ENCODE measurements at regions not wholly inside any gene's neighbourhood (a gene's known extent, or its start where the extent isn't known, plus 50 kb on each side); places are given as distances from the start of the nearest gene placed in this dataset.

DNA sequence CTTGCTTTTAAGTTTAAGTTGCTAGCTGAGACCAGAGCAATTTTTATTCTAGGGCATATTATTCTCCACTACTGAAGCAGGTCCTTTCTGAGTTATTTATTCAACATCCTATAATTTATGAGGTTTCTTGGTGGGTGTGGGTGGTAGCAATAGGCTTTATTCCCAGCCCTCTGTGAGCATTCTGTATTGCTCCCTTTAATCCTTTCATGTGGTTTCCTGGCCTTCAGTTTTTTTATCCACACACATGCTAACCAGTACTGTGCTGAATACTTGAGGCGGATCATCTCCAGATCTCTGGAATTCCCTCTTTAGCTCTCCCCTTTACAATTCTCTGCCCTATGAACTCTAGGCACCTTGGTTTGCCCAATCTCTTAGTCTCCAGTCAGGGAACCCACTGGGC is 91.8 kb upstream of the GLRA1 start:
- Histone ChIP-seq H3K9ac (ENCODE audit: extremely low read depth, low read length, poor library complexity, severe bottlenecking) (no peak overlapping the region), H3K4me3 (ENCODE audit: low read length) (no peak overlapping the region), H3K4me1 (ENCODE audit: control insufficient read depth, insufficient read depth, low read length) (no peaks in the 10 kb centered on the region), H3K36me3 (ENCODE audit: control insufficient read depth, insufficient read depth, low read length) (no peaks in the 10 kb centered on the region), H3K27ac (ENCODE audit: low read depth, low read length) (peak overlapping the region; percentile 25), H3K9me3 (ENCODE audit: control insufficient read depth, low read length) (no peaks in the 10 kb centered on the region), H3K27me3 (ENCODE audit: control insufficient read depth, insufficient read depth, low read length, poor library complexity, severe bottlenecking) (no peaks in the 10 kb centered on the region)
- H3K4me1 Mint-ChIP-seq: no peaks in the 10 kb centered on the region
- no peaks in the 10 kb centered on the region for H3K36me3 Mint-ChIP-seq (ENCODE audit: low read depth)
- TF ChIP-seq, protein P1, sequence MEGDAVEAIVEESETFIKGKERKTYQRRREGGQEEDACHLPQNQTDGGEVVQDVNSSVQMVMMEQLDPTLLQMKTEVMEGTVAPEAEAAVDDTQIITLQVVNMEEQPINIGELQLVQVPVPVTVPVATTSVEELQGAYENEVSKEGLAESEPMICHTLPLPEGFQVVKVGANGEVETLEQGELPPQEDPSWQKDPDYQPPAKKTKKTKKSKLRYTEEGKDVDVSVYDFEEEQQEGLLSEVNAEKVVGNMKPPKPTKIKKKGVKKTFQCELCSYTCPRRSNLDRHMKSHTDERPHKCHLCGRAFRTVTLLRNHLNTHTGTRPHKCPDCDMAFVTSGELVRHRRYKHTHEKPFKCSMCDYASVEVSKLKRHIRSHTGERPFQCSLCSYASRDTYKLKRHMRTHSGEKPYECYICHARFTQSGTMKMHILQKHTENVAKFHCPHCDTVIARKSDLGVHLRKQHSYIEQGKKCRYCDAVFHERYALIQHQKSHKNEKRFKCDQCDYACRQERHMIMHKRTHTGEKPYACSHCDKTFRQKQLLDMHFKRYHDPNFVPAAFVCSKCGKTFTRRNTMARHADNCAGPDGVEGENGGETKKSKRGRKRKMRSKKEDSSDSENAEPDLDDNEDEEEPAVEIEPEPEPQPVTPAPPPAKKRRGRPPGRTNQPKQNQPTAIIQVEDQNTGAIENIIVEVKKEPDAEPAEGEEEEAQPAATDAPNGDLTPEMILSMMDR (conservative IDR thresholded peaks at IDR 0.05): no peak
- DNase-seq: no peak
- 86% methylated on average over 1 of the region's 1 CpG; no CpG with 5 or more reads in 1 of the 2 experiments for WGBS, 2 experiments (ENCODE audit: insufficient coverage in 1 of 2, insufficient read length in 1 of 2)
- no peak overlapping the region for H3K4me3 Mint-ChIP-seq
- peaks cover 12% of the 10 kb centered on the region for H3K9me3 Mint-ChIP-seq
- H3K27me3 Mint-ChIP-seq (ENCODE audit: insufficient read depth): peaks cover 3% of the 10 kb centered on the region
- H3K27ac Mint-ChIP-seq: no peak overlapping the region

- Histone ChIP-seq H3K27ac (ENCODE audit: low read depth, low read length) (peak overlapping the region; percentile 99), H3K27me3 (ENCODE audit: control insufficient read depth, insufficient read depth, low read length, poor library complexity, severe bottlenecking) (no peaks in the 10 kb centered on the region), H3K9ac (ENCODE audit: extremely low read depth, low read length, poor library complexity, severe bottlenecking) (no peak overlapping the region), H3K36me3 (ENCODE audit: control insufficient read depth, insufficient read depth, low read length) (no peaks in the 10 kb centered on the region), H3K4me3 (ENCODE audit: low read length) (peak overlapping the region; percentile 22), H3K4me1 (ENCODE audit: control insufficient read depth, insufficient read depth, low read length) (peaks cover 8% of the 10 kb centered on the region), H3K9me3 (ENCODE audit: control insufficient read depth, low read length) (no peaks in the 10 kb centered on the region)
- H3K4me1 Mint-ChIP-seq: peaks cover 9% of the 10 kb centered on the region
- TF ChIP-seq, protein P1 (conservative IDR thresholded peaks at IDR 0.05): no peak
- DNase-seq: no peak
- H3K36me3 Mint-ChIP-seq (ENCODE audit: low read depth): no peaks in the 10 kb centered on the region
- H3K27me3 Mint-ChIP-seq (ENCODE audit: insufficient read depth): no peaks in the 10 kb centered on the region
- H3K4me3 Mint-ChIP-seq: no peak overlapping the region
- WGBS, 2 experiments (ENCODE audit: insufficient coverage in 1 of 2, insufficient read length in 1 of 2): 60 to 70% methylated on average over 1 to 3 of the region's 3 CpGs
- H3K9me3 Mint-ChIP-seq: no peaks in the 10 kb centered on the region
- no peak overlapping the region for H3K27ac Mint-ChIP-seq
These were observed 83.1 kb upstream of the GLRA1 start for GRCh38 chr5:152007653-152008335.

DNA sequence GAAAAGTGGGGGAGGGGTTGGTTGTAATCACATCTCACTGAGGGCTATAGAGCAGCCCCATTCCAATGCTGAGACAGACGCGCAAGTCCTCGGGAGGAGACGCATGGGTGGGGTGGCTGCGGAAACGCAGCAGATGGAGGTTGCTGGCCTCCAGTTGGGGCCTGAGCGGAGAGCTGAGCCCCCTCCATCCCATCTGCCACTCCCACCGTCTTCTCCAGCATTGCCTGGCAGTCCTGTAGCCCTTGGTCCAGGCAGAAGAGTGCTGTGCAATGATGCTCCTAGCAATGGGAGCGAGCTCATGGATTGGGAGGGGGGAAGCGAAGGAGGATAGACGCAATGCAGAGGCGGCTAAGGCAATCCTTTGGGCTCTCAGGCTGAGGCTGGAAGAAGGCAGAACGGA is 79.4 kb upstream of the GLRA1 start:
- Mint-ChIP-seq H3K4me3 (no peak overlapping the region), H3K27me3 (ENCODE audit: insufficient read depth) (peaks cover 6% of the 10 kb centered on the region), H3K9me3 (peaks cover 10% of the 10 kb centered on the region), H3K36me3 (ENCODE audit: low read depth) (no peaks in the 10 kb centered on the region), H3K4me1 (peaks cover 9% of the 10 kb centered on the region), H3K27ac (no peak overlapping the region)
- peaks cover 8% of the 10 kb centered on the region for H3K4me1 ChIP-seq (ENCODE audit: control insufficient read depth, insufficient read depth, low read length)
- DNase-seq: no peak
- H3K27me3 ChIP-seq (ENCODE audit: control insufficient read depth, insufficient read depth, low read length, poor library complexity, severe bottlenecking): no peaks in the 10 kb centered on the region
- 89 to 94% methylated on average over 10 to 13 of the region's 13 CpGs for WGBS, 2 experiments (ENCODE audit: insufficient coverage in 1 of 2, insufficient read length in 1 of 2)
- H3K27ac ChIP-seq (ENCODE audit: low read depth, low read length): peak overlapping the region; percentile 81
- TF ChIP-seq, protein P1 (conservative IDR thresholded peaks at IDR 0.05): no peak
- H3K9ac ChIP-seq (ENCODE audit: extremely low read depth, low read length, poor library complexity, severe bottlenecking): no peak overlapping the region
- peaks cover 24% of the 10 kb centered on the region for H3K9me3 ChIP-seq (ENCODE audit: control insufficient read depth, low read length)
- no peaks in the 10 kb centered on the region for H3K36me3 ChIP-seq (ENCODE audit: control insufficient read depth, insufficient read depth, low read length)
- no peak overlapping the region for H3K4me3 ChIP-seq (ENCODE audit: low read length)

Data from endodermal cell (in vitro differentiated cells).